ENCODE measurements at regions not wholly inside any gene's neighbourhood (a gene's known extent, or its start where the extent isn't known, plus 50 kb on each side); places are given as distances from the start of the nearest gene placed in this dataset.

GRCh38 chr3:110470310-110470709 is 601.3 kb upstream of the NECTIN3 start:
- Histone ChIP-seq H3K27ac (no peak overlapping the region), H3K4me3 (replicated peaks in 1 of 3) (no peak overlapping the region), H3K27me3 (no peaks in the 10 kb centered on the region), H3K36me3 (no peaks in the 10 kb centered on the region), H3K9me3 (no peaks in the 10 kb centered on the region), H3K4me1 (no peaks in the 10 kb centered on the region)
- intact Hi-C loops (cut with DNase I): no loop called here
- 63 to 64% methylated on average over 3 of the region's 3 CpGs for WGBS, 2 donors
- DNase-seq: no peak
- TF ChIP-seq POLR2A (IDR thresholded peaks at IDR 0.05) (no peak), CTCF (IDR thresholded peaks at IDR 0.05) (no peak)

GRCh38 chr3:110473405-110473804 is 598.2 kb upstream of the NECTIN3 start:
- no peaks in the 10 kb centered on the region for H3K36me3 ChIP-seq
- no peak overlapping the region for H3K27ac ChIP-seq
- no peaks in the 10 kb centered on the region for H3K27me3 ChIP-seq
- no peaks in the 10 kb centered on the region for H3K9me3 ChIP-seq
- intact Hi-C loops (cut with DNase I): no loop called here
- H3K4me3 ChIP-seq (replicated peaks in 1 of 3): no peak overlapping the region
- TF ChIP-seq POLR2A (IDR thresholded peaks at IDR 0.05) (no peak), CTCF (IDR thresholded peaks at IDR 0.05) (no peak)
- no peak for DNase-seq
- no peaks in the 10 kb centered on the region for H3K4me1 ChIP-seq
- WGBS, 2 donors: 79% methylated on average over 4 of the region's 4 CpGs

- no peak for TF ChIP-seq POLR2A (IDR thresholded peaks at IDR 0.05)
- Histone ChIP-seq H3K36me3 (no peaks in the 10 kb centered on the region), H3K4me1 (no peaks in the 10 kb centered on the region), H3K9me3 (no peaks in the 10 kb centered on the region), H3K27me3 (no peaks in the 10 kb centered on the region), H3K27ac (no peak overlapping the region), H3K4me3 (replicated peaks in 1 of 3) (no peak overlapping the region)
- intact Hi-C loops (cut with DNase I): no loop called here
- 86 to 93% methylated on average over 2 of the region's 2 CpGs for WGBS, 2 donors
- DNase-seq: no peak
Measured at GRCh38 chr3:110474397-110474796, 597.2 kb upstream of the NECTIN3 start.

- no peak for DNase-seq
- TF ChIP-seq POLR2A (IDR thresholded peaks at IDR 0.05) (no peak), CTCF (IDR thresholded peaks at IDR 0.05) (no peak)
- Histone ChIP-seq H3K9me3 (no peaks in the 10 kb centered on the region), H3K4me1 (no peaks in the 10 kb centered on the region), H3K36me3 (no peaks in the 10 kb centered on the region), H3K27ac (no peak overlapping the region), H3K27me3 (no peaks in the 10 kb centered on the region), H3K4me3 (replicated peaks in 1 of 3) (no peak overlapping the region)
- WGBS, 2 donors: 89 to 94% methylated on average over 4 of the region's 4 CpGs
- intact Hi-C loops (cut with DNase I): no loop called here
Measured at GRCh38 chr3:110478377-110479054, 593.1 kb upstream of the NECTIN3 start.

GRCh38 chr3:110479731-110480130 is 591.9 kb upstream of the NECTIN3 start:
- H3K4me3 ChIP-seq (replicated peaks in 1 of 3): no peak overlapping the region
- 85 to 89% methylated on average over 2 of the region's 2 CpGs for WGBS, 2 donors

More at GRCh38 chr3:110479731-110480130, 591.9 kb upstream of the NECTIN3 start:
- no peaks in the 10 kb centered on the region for H3K9me3 ChIP-seq
- DNase-seq: no peak
- no peak overlapping the region for H3K27ac ChIP-seq
- H3K4me1 ChIP-seq: no peaks in the 10 kb centered on the region
- no peaks in the 10 kb centered on the region for H3K36me3 ChIP-seq
- no peaks in the 10 kb centered on the region for H3K27me3 ChIP-seq
- intact Hi-C loops (cut with DNase I): no loop called here
- TF ChIP-seq POLR2A (IDR thresholded peaks at IDR 0.05): no peak
- no peak for TF ChIP-seq CTCF (IDR thresholded peaks at IDR 0.05)
